HepG2 (cell line): ENCODE measurements at regions not wholly inside any gene's neighbourhood (a gene's known extent, or its start where the extent isn't known, plus 50 kb on each side); places are given as distances from the start of the nearest gene placed in this dataset.

ENCODE experiments used
- ATAC-seq: fragments of 200-7000 bp; cut with Tn5 transposase; 3 replicates; pipeline ENCODE4 v1.9.1; 2020; ENCODE audit warnings: mild to moderate bottlenecking, moderate library complexity
- BruUV-seq: library from RNA; stranded (reverse); fragments of 400-500 nt; replicated peaks from 2 replicates; lab custom pipeline; 2021; lab: Mats Ljungman, UMichigan
- CTCF ChIA-PET: fragments of 300-600 bp; formaldehyde crosslinking; extraction: SDS; loops from one replicate; lab custom pipeline; 2021; ENCODE audit warnings: low total read pairs, inconsistent platforms, low intra/inter-chr PET ratio; lab: Yijun Ruan, JAX
- POLR2A ChIA-PET: fragments of 350-600 bp; sonication (Branson Sonifier 250); formaldehyde crosslinking; loops from one replicate; lab custom pipeline; 2020; ENCODE audit warnings: antibody characterized with exemption, inconsistent platforms; lab: Yijun Ruan, JAX
- DNase-seq: peaks from one replicate; pipeline ENCODE4 v3.0.0-alpha.2; 2015; ENCODE audit warnings: low spot score
- FAIRE-seq: peaks from 3 replicates; lab custom pipeline; 2011; peaks lifted over from hg19 to GRCh38; lab: Jason Lieb, UNC
- H2AFZ ChIP-seq: one replicate; pipeline ENCODE4 v1.6.1; 2011; ENCODE audit warnings: low read length, inconsistent platforms
- H3K27ac ChIP-seq: fragments of 300-600 bp; 3 replicates; pipeline ENCODE4 v1.8.0; 2011; ENCODE audit warnings: mixed run types, mild to moderate bottlenecking, mixed read lengths, low read length, inconsistent platforms; ENCODE audit not compliant: insufficient read depth; ENCODE audit errors: extremely low read length
- H3K27me3 ChIP-seq, 2 experiments: fragments of 200-600 bp in 1 of 2; 2 replicates in 1 of 2; 3 replicates in 1 of 2; pipeline versions ENCODE4 v1.6.0 to v1.8.0; 2011; ENCODE audit warnings: low read length in 2 of 2, mild to moderate bottlenecking in 2 of 2, moderate library complexity in 2 of 2, inconsistent platforms in 1 of 2; ENCODE audit not compliant: insufficient read depth in 2 of 2, control insufficient read depth in 1 of 2
- H3K36me3 ChIP-seq, 2 experiments: fragments of 200-600 bp in 1 of 2; replicated peaks in 1 of 2; 2 replicates in 1 of 2; 3 replicates in 1 of 2; pipeline versions ENCODE4 v1.5.1 to v1.8.0; 2011; ENCODE audit warnings: low read length in 2 of 2, inconsistent platforms in 1 of 2; ENCODE audit not compliant: insufficient read depth in 2 of 2, control insufficient read depth in 1 of 2
- H3K4me1 ChIP-seq: 2 replicates; pipeline ENCODE4 v1.5.1; 2012; ENCODE audit warnings: low read length, inconsistent platforms; ENCODE audit not compliant: insufficient read depth
- H3K4me2 ChIP-seq: 2 replicates; pipeline ENCODE4 v1.6.0; 2011; ENCODE audit warnings: low read depth, low read length, inconsistent platforms
- H3K4me3 ChIP-seq, 3 experiments: fragments of 200-600 bp in 1 of 3; sonication (generic), shearing (Covaris generic) in 1 of 3; replicated peaks in 1 of 3; 2 replicates each; pipeline ENCODE4 v1.5.1; 2011 to 2016; ENCODE audit warnings: low read length in 3 of 3, inconsistent platforms in 2 of 3, low read depth in 2 of 3, mild to moderate bottlenecking in 2 of 3, control low read depth in 1 of 3, mixed read lengths in 1 of 3; ENCODE audit not compliant: insufficient read depth in 1 of 3
- H3K79me2 ChIP-seq: one replicate; pipeline ENCODE4 v1.6.1; 2011; ENCODE audit warnings: low read length, inconsistent platforms; ENCODE audit not compliant: insufficient read depth
- H3K9ac ChIP-seq: 2 replicates; pipeline ENCODE4 v1.6.0; 2011; ENCODE audit warnings: mild to moderate bottlenecking, low read depth, low read length, inconsistent platforms; ENCODE audit not compliant: insufficient read depth
- H3K9me3 ChIP-seq: 2 replicates; pipeline ENCODE4 v1.5.1; 2012; ENCODE audit warnings: mild to moderate bottlenecking, low read length
- H4K20me1 ChIP-seq: 2 replicates; pipeline ENCODE4 v1.6.0; 2011; ENCODE audit warnings: inconsistent platforms, mild to moderate bottlenecking, low read length, moderate library complexity; ENCODE audit not compliant: insufficient read depth
- LRRFIP1 ChIP-seq: sonication (generic); formaldehyde crosslinking; conservative IDR thresholded peaks from 2 replicates; pipeline ENCODE4 v1.4.0; 2020; ENCODE audit warnings: missing genetic modification reagents
- MYPOP ChIP-seq: sonication (generic); formaldehyde crosslinking; IDR thresholded peaks from 2 replicates; pipeline ENCODE4 v1.8.1; 2023; ENCODE audit warnings: mild to moderate bottlenecking, moderate library complexity, missing genetic modification reagents
- NR1H2 ChIP-seq: sonication (generic); formaldehyde crosslinking; IDR thresholded peaks from 2 replicates; pipeline ENCODE4 v1.8.1; 2022; ENCODE audit warnings: low read depth, missing genetic modification reagents, borderline replicate concordance
- PREB ChIP-seq: sonication (generic); formaldehyde crosslinking; IDR thresholded peaks from 2 replicates; pipeline ENCODE4 v1.4.0; 2020; ENCODE audit warnings: missing genetic modification reagents
- ZBTB25 ChIP-seq: IDR thresholded peaks from 2 replicates; pipeline ENCODE4 v1.6.1; 2018; ENCODE audit warnings: missing genetic modification reagents
- ZEB1 ChIP-seq: IDR thresholded peaks from 2 replicates; pipeline ENCODE4 v1.6.1; 2012; ENCODE audit warnings: mild to moderate bottlenecking, low read depth, inconsistent platforms; ENCODE audit not compliant: insufficient replicate concordance
- ZNF225 ChIP-seq: sonication (generic); formaldehyde crosslinking; IDR thresholded peaks from 2 replicates; pipeline ENCODE4 v1.4.0; 2020; ENCODE audit warnings: mild to moderate bottlenecking, missing genetic modification reagents
- ZNF577 ChIP-seq: sonication (generic); formaldehyde crosslinking; IDR thresholded peaks from 2 replicates; pipeline ENCODE4 v1.4.0; 2020; ENCODE audit warnings: mild to moderate bottlenecking, low read depth, missing genetic modification reagents, borderline replicate concordance
- ZNF672 ChIP-seq: sonication (generic); formaldehyde crosslinking; IDR thresholded peaks from 2 replicates; pipeline ENCODE4 v1.8.1; 2022; ENCODE audit warnings: missing genetic modification reagents
- in situ Hi-C: cut with HindIII; loops from 2 replicates; pipeline ENCODE4 v1.10.0; 2017; ENCODE audit warnings: low pct_unique_long_range_greater_than_20kb; ENCODE audit not compliant: extremely low pct_ligation_motif_present
- intact Hi-C: fragments of 100-400 bp; cut with micrococcal nuclease; formaldehyde crosslinking; loops from one replicate; pipeline ENCODE4 v1.10.0; 2022; ENCODE audit not compliant: unreplicated experiment

GRCh38 chr3:4061195-4061594, 242.0 kb upstream of the SETMAR start:
- Histone ChIP-seq H3K4me1 (no peaks in the 10 kb centered on the region), H2AFZ (no peak overlapping the region), H3K27me3 (no peaks in the 10 kb centered on the region), H3K9me3 (no peaks in the 10 kb centered on the region), H3K36me3 (no peaks in the 10 kb centered on the region), H3K27ac (no peak overlapping the region), H4K20me1 (no peaks in the 10 kb centered on the region), H3K4me2 (no peak overlapping the region), H3K4me3 (no peak overlapping the region), H3K9ac (no peak overlapping the region), H3K79me2 (no peaks in the 10 kb centered on the region)
- CTCF ChIA-PET, result no interaction called here
- intact Hi-C loops, result no loop called here
- no peak for FAIRE-seq
- no peak for DNase-seq
- POLR2A ChIA-PET, result no interaction called here
- no peak for TF ChIP-seq NR1H2 (CRISPR knock-in tag)
- TF ChIP-seq ZBTB25 (CRISPR knock-in tag), result no peak
- no peak for TF ChIP-seq MYPOP
- no peak for TF ChIP-seq ZNF225 (CRISPR knock-in tag)
- TF ChIP-seq ZNF672 (CRISPR knock-in tag), result no peak
- TF ChIP-seq PREB, result no peak
- TF ChIP-seq ZNF577 (CRISPR knock-in tag), result no peak
- no peak for TF ChIP-seq LRRFIP1
- TF ChIP-seq ZEB1, result no peak
- in situ Hi-C loops, result no loop called here
- no peak for ATAC-seq
- BruUV-seq, result no TSS peak
